ENCODE measurements at regions not wholly inside any gene's neighbourhood (a gene's known extent, or its start where the extent isn't known, plus 50 kb on each side); places are given as distances from the start of the nearest gene placed in this dataset.

DNA sequence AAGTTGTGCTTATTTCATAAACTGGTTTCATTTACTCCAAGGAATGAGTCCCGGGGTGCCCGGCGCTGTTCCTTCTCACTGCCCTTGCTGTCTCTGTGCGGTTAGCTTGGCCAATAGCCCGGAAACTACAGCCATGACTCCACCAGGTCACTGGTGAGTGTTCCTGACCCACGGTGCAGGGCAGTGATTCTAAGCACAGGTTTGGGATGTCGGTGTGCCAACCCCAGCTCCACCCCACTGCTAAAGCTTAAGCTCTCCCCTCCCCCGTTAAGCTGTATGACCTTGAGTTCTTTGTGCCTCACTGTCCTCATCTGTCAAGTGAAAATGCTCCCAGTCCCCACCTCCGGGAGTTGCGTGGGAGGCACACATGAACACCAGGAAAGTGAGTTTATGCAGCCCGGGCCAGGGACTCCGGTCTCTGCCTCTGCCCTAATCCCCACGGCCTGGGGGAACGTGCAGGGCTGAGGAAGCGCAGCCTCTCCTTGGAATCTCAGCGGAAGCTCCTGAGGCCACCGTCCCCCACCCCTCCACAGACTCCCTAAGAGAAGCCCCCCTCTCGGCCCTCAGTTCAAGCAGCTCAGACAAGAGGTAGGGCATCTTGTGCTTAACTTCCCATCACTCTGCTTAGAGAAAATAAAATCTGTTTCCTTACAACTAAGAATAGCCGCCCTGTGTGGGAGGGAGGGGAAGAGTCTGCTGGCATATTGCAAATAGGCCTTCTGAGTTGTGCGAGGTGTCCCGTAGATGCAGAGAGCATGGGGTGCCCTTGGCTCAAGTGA lies 92.0 kb upstream of the RAI14 start:
- ChIA-PET CTCF (ENCODE audit: low intra/inter-chr PET ratio) (no interaction called here), POLR2A (no interaction called here)
- Histone ChIP-seq H4K20me1 (replicated peaks; ENCODE audit: control insufficient read depth, insufficient read depth, low read length) (no peaks in the 10 kb centered on the region), H3K27ac (ENCODE audit: extremely low read depth, low read depth, low read length) (no peak overlapping the region), H3K4me2 (ENCODE audit: insufficient read depth, low read length) (no peak overlapping the region), H3K9me1 (ENCODE audit: control insufficient read depth, insufficient read depth, low read length) (no peaks in the 10 kb centered on the region), H3K9ac (ENCODE audit: insufficient read depth in 1 of 2, low read depth in 2 of 2, low read length in 2 of 2) (no peak overlapping the region), H2AFZ (ENCODE audit: low read depth, low read length) (no peak overlapping the region; the same call in 1 of the 2 replicates), H3K9me3 (replicated peaks; ENCODE audit: control insufficient read depth, insufficient read depth, low read depth, low read length) (no peaks in the 10 kb centered on the region), H3K79me2 (ENCODE audit: control insufficient read depth, insufficient read depth, low read length) (no peaks in the 10 kb centered on the region), H3K36me3 (ENCODE audit: control insufficient read depth, insufficient read depth, low read length) (no peaks in the 10 kb centered on the region), H3K27me3 (ENCODE audit: control insufficient read depth in 2 of 2, insufficient read depth in 2 of 2, low read length in 2 of 2) (peaks cover 19 to 28% of the 10 kb centered on the region in 2 experiments), H3K4me1 (replicated peaks in 1 of 2; ENCODE audit: control insufficient read depth in 2 of 2, insufficient read depth in 2 of 2, low read length in 2 of 2) (peaks cover 0 to 15% of the 10 kb centered on the region in 2 experiments; a peak in 3 of 5 replicates), H3K4me3 (no peak overlapping the region)
- WGBS (ENCODE audit: insufficient coverage, low coverage, missing lambda C conversion rate): 23% methylated on average over 21 of the region's 21 CpGs
- ATAC-seq (peak; percentile 48), DNase-seq (ENCODE audit: extremely low read depth in 1 of 4, low spot score in 3 of 4) (peak in 2 of 4 experiments; percentile 12 to 23), FAIRE-seq (no peak)
- intact Hi-C loops (cut with micrococcal nuclease): no loop called here
- in situ Hi-C loops (cut with MboI): no loop called here
- BruUV-seq (replicated peaks): no TSS peak
- TF ChIP-seq RFX1 (IDR thresholded peaks at IDR 0.05): no peak
- TF ChIP-seq ARNT (IDR thresholded peaks at IDR 0.05): no peak
- no peak for TF ChIP-seq CBX2 (IDR thresholded peaks at IDR 0.05; ENCODE audit: insufficient read depth, low read length, poor library complexity, severe bottlenecking)
- TF ChIP-seq EGR1 (conservative IDR thresholded peaks at IDR 0.05): peak; percentile 44; the same call in 1 of the 2 replicates
- TF ChIP-seq HDGF (IDR thresholded peaks at IDR 0.05): no peak
- no peak for TF ChIP-seq NONO (IDR thresholded peaks at IDR 0.05; ENCODE audit: low read depth in 2 of 2, low read length in 1 of 2)
- TF ChIP-seq ZFP36 (IDR thresholded peaks at IDR 0.05; ENCODE audit: low read depth, low read length, partially characterized antibody): peak; percentile 8

Measured in K562 (cell line).